KMS-11 (cell line): ENCODE measurements at regions not wholly inside any gene's neighbourhood (a gene's known extent, or its start where the extent isn't known, plus 50 kb on each side); places are given as distances from the start of the nearest gene placed in this dataset.
"Not testable (repeated sequence)": the region's sequence is repeated elsewhere in the genome, so short reads cannot be mapped to it uniquely, and the experiment has no call there.

Experiments used
- H2AFZ ChIP-seq: fragments of 200-600 bp; sonication (generic); 2 replicates; pipeline ENCODE4 v1.6.1; 2016; ENCODE audit warnings: antibody characterized with exemption, mixed run types, low read depth
- H3K27ac ChIP-seq: fragments of 200-600 bp; sonication (generic); 2 replicates; pipeline ENCODE4 v1.6.1; 2016; ENCODE audit warnings: mild to moderate bottlenecking, mixed run types
- H3K27me3 ChIP-seq: fragments of 200-600 bp; sonication (generic); 2 replicates; pipeline ENCODE4 v1.6.1; 2017; ENCODE audit warnings: mild to moderate bottlenecking, low read depth, mixed run types, moderate library complexity; ENCODE audit not compliant: insufficient read depth
- H3K36me3 ChIP-seq: fragments of 200-600 bp; sonication (generic); 2 replicates; pipeline ENCODE4 v1.6.1; 2017; ENCODE audit warnings: mild to moderate bottlenecking, mixed run types; ENCODE audit not compliant: insufficient read depth
- H3K4me1 ChIP-seq: fragments of 200-600 bp; sonication (generic); 2 replicates; pipeline ENCODE4 v1.6.1; 2016; ENCODE audit warnings: mild to moderate bottlenecking, low read depth, mixed run types; ENCODE audit not compliant: poor library complexity, severe bottlenecking
- H3K4me2 ChIP-seq: fragments of 200-600 bp; sonication (generic); 2 replicates; pipeline ENCODE4 v1.7.0; 2016; ENCODE audit warnings: mild to moderate bottlenecking, mixed run types
- H3K4me3 ChIP-seq: fragments of 200-600 bp; sonication (generic); IDR thresholded peaks from 2 replicates; pipeline ENCODE4 v1.6.1; 2017; ENCODE audit warnings: low read depth, low read length, mixed read lengths; ENCODE audit not compliant: insufficient read depth
- H3K79me2 ChIP-seq: fragments of 200-600 bp; sonication (generic); 2 replicates; pipeline ENCODE4 v1.6.1; 2016; ENCODE audit warnings: low read depth, mixed run types; ENCODE audit not compliant: insufficient read depth
- H3K9ac ChIP-seq: fragments of 200-600 bp; sonication (generic); 2 replicates; pipeline ENCODE4 v1.6.1; 2016; ENCODE audit warnings: mild to moderate bottlenecking, mixed run types
- H4K20me1 ChIP-seq: fragments of 200-600 bp; sonication (generic); 2 replicates; pipeline ENCODE4 v1.6.1; 2016; ENCODE audit warnings: mild to moderate bottlenecking, mixed run types; ENCODE audit not compliant: insufficient read depth

GRCh38 chr1:83218036-83218716 is 780.8 kb downstream of the TTLL7 start:
- not testable (repeated sequence) for H4K20me1 ChIP-seq, H3K4me1 ChIP-seq, H3K36me3 ChIP-seq, H3K4me2 ChIP-seq, H3K27ac ChIP-seq, H3K79me2 ChIP-seq, H2AFZ ChIP-seq, H3K27me3 ChIP-seq, H3K4me3 ChIP-seq, H3K9ac ChIP-seq

- H3K9ac ChIP-seq, H3K4me2 ChIP-seq, H4K20me1 ChIP-seq, H2AFZ ChIP-seq, H3K4me1 ChIP-seq, H3K27me3 ChIP-seq, H3K79me2 ChIP-seq, H3K36me3 ChIP-seq, H3K27ac ChIP-seq, H3K4me3 ChIP-seq: not testable (repeated sequence)
These were observed 784.6 kb downstream of the TTLL7 start for GRCh38 chr1:83214317-83214716.

- H3K9ac ChIP-seq, H2AFZ ChIP-seq, H3K27me3 ChIP-seq, H3K79me2 ChIP-seq, H3K27ac ChIP-seq, H3K4me1 ChIP-seq, H3K36me3 ChIP-seq, H3K4me2 ChIP-seq, H3K4me3 ChIP-seq, H4K20me1 ChIP-seq: not testable (repeated sequence)
These were observed 785.3 kb downstream of the TTLL7 start for GRCh38 chr1:83213648-83214047.

- not testable (repeated sequence) for H3K79me2 ChIP-seq
These were observed 786.9 kb downstream of the TTLL7 start for GRCh38 chr1:83212033-83212432.

GRCh38 chr1:83208540-83208939 is 790.4 kb downstream of the TTLL7 start:
- H2AFZ ChIP-seq, H3K79me2 ChIP-seq, H3K36me3 ChIP-seq, H3K4me3 ChIP-seq, H3K27ac ChIP-seq, H3K4me1 ChIP-seq, H3K9ac ChIP-seq, H4K20me1 ChIP-seq, H3K27me3 ChIP-seq, H3K4me2 ChIP-seq: not testable (repeated sequence)

More at GRCh38 chr1:83212033-83212432, 786.9 kb downstream of the TTLL7 start:
- H4K20me1 ChIP-seq, H3K4me2 ChIP-seq, H3K36me3 ChIP-seq, H3K4me1 ChIP-seq, H3K4me3 ChIP-seq, H2AFZ ChIP-seq, H3K27ac ChIP-seq, H3K27me3 ChIP-seq, H3K9ac ChIP-seq: not testable (repeated sequence)

GRCh38 chr1:83194610-83195009 is 804.3 kb downstream of the TTLL7 start:
- H3K4me1 ChIP-seq, H3K79me2 ChIP-seq, H4K20me1 ChIP-seq, H3K36me3 ChIP-seq, H2AFZ ChIP-seq, H3K4me3 ChIP-seq, H3K27me3 ChIP-seq, H3K9ac ChIP-seq, H3K27ac ChIP-seq, H3K4me2 ChIP-seq: not testable (repeated sequence)

GRCh38 chr1:83182033-83182728 is 816.8 kb downstream of the TTLL7 start:
- not testable (repeated sequence) for H3K79me2 ChIP-seq, H3K9ac ChIP-seq, H4K20me1 ChIP-seq, H3K4me3 ChIP-seq, H3K36me3 ChIP-seq, H3K4me2 ChIP-seq, H2AFZ ChIP-seq, H3K27ac ChIP-seq, H3K4me1 ChIP-seq, H3K27me3 ChIP-seq

- not testable (repeated sequence) for H3K36me3 ChIP-seq, H3K27me3 ChIP-seq, H3K9ac ChIP-seq, H2AFZ ChIP-seq, H3K27ac ChIP-seq, H3K4me3 ChIP-seq, H3K4me2 ChIP-seq, H3K4me1 ChIP-seq, H4K20me1 ChIP-seq, H3K79me2 ChIP-seq
These were observed 818.3 kb downstream of the TTLL7 start for GRCh38 chr1:83180621-83181020.

GRCh38 chr1:83167634-83168033 is 831.3 kb downstream of the TTLL7 start:
- H3K27me3 ChIP-seq, H3K36me3 ChIP-seq: not testable (repeated sequence)

GRCh38 chr1:83163879-83164475 is 835.0 kb downstream of the TTLL7 start:
- H3K27me3 ChIP-seq, H3K27ac ChIP-seq, H2AFZ ChIP-seq, H3K4me2 ChIP-seq, H3K9ac ChIP-seq, H3K36me3 ChIP-seq, H3K4me3 ChIP-seq, H4K20me1 ChIP-seq, H3K4me1 ChIP-seq, H3K79me2 ChIP-seq: not testable (repeated sequence)

More at GRCh38 chr1:83167634-83168033, 831.3 kb downstream of the TTLL7 start:
- H3K27ac ChIP-seq, H2AFZ ChIP-seq, H3K4me2 ChIP-seq, H4K20me1 ChIP-seq, H3K9ac ChIP-seq, H3K79me2 ChIP-seq, H3K4me3 ChIP-seq, H3K4me1 ChIP-seq: not testable (repeated sequence)
